IPS DF 6.9 (cell line): ENCODE measurements at regions not wholly inside any gene's neighbourhood (a gene's known extent, or its start where the extent isn't known, plus 50 kb on each side); places are given as distances from the start of the nearest gene placed in this dataset.

ENCODE experiments used
- DNase-seq: peaks from one replicate; pipeline ENCODE4 v3.0.0-alpha.2; 2013; ENCODE audit warnings: low read depth, low spot score
- H3K27ac ChIP-seq: one replicate; pipeline ENCODE4 v1.5.1; 2013; ENCODE audit warnings: low read length, control low read depth
- H3K27me3 ChIP-seq: 2 replicates; pipeline ENCODE4 v1.6.1; 2013; ENCODE audit warnings: mild to moderate bottlenecking, low read length; ENCODE audit not compliant: control insufficient read depth, insufficient read depth
- H3K36me3 ChIP-seq: 2 replicates; pipeline ENCODE4 v1.6.1; 2013; ENCODE audit warnings: low read length; ENCODE audit not compliant: control insufficient read depth, insufficient read depth
- H3K4me1 ChIP-seq: 2 replicates; pipeline ENCODE4 v1.6.1; 2013; ENCODE audit warnings: low read length; ENCODE audit not compliant: control insufficient read depth, insufficient read depth
- H3K4me3 ChIP-seq: 2 replicates; pipeline ENCODE4 v1.5.1; 2013; ENCODE audit warnings: mild to moderate bottlenecking, low read length
- H3K9me3 ChIP-seq: 2 replicates; pipeline ENCODE4 v1.6.1; 2013; ENCODE audit warnings: low read length, inconsistent platforms; ENCODE audit not compliant: control insufficient read depth, insufficient read depth

DNA sequence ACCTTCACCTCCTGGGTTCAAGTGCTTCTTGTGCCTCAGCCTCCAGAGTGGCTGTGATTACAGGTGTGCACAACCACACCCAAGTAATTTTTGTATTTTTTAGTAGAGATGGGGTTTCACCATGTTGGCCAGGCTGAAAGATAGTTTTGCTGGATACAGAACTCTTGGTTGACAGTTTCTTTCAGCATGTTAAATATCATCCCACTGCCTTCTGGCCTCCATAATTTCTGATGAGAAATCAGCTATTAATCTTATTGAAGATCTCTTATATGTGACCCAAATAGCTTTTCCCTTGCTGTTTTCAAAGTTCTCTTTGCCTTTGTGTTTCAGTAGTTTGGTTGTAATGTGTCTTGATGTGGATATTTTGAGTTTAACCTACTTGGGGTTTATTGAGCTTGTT is 50.3 kb upstream of the BRD7 start:
- DNase-seq, result no peak
- Histone ChIP-seq H3K9me3 (no peaks in the 10 kb centered on the region; the same call in 1 of the 2 replicates), H3K36me3 (no peaks in the 10 kb centered on the region), H3K4me3 (no peak overlapping the region), H3K27me3 (no peaks in the 10 kb centered on the region), H3K4me1 (no peaks in the 10 kb centered on the region), H3K27ac (no peak overlapping the region)
